SU-DHL-6 (cell line): ENCODE measurements at regions not wholly inside any gene's neighbourhood (a gene's known extent, or its start where the extent isn't known, plus 50 kb on each side); places are given as distances from the start of the nearest gene placed in this dataset.

ENCODE experiments used
- CTCF ChIP-seq: fragments of 200-600 bp; sonication (generic); IDR thresholded peaks from one replicate; pipeline ENCODE4 v1.5.1; 2017; ENCODE audit warnings: antibody characterized with exemption, mild to moderate bottlenecking, low read length, moderate library complexity; ENCODE audit not compliant: insufficient read depth, poor library complexity, severe bottlenecking
- EZH2phosphoT487 ChIP-seq: fragments of 200-600 bp; sonication (generic), shearing (Covaris generic); conservative IDR thresholded peaks from 2 replicates; pipeline ENCODE4 v1.6.1; 2018; ENCODE audit warnings: mild to moderate bottlenecking, antibody characterized with exemption, low read length, moderate library complexity, mixed read lengths

- TF ChIP-seq CTCF: no peak
- TF ChIP-seq EZH2phosphoT487: no peak
These were observed 173.4 kb upstream of the CHD1 start for GRCh38 chr5:99102073-99102697.
